Activated CD4-positive, alpha-beta T cell treated with anti-CD3 and anti-CD28 coated beads, Interleukin-2, amount 10 ng/mL, durations not matched to agents 24 days and 14 days (primary cell): ENCODE measurements at regions not wholly inside any gene's neighbourhood (a gene's known extent, or its start where the extent isn't known, plus 50 kb on each side); places are given as distances from the start of the nearest gene placed in this dataset.

Experiments
- DNase-seq: peaks from one replicate; pipeline ENCODE4 v3.0.0; 2022
- H3K27ac Mint-ChIP-seq: one replicate; pipeline ENCODE4 v1.8.0; 2022; ENCODE audit warnings: mild to moderate bottlenecking, mixed read lengths
- H3K27me3 Mint-ChIP-seq: one replicate; pipeline ENCODE4 v1.8.0; 2022; ENCODE audit warnings: mixed read lengths
- H3K36me3 Mint-ChIP-seq: one replicate; pipeline ENCODE4 v1.8.0; 2022; ENCODE audit warnings: low read depth, mild to moderate bottlenecking, mixed read lengths
- H3K4me1 Mint-ChIP-seq: one replicate; pipeline ENCODE4 v1.8.0; 2021; ENCODE audit warnings: mixed read lengths
- H3K4me3 Mint-ChIP-seq: one replicate; pipeline ENCODE4 v1.8.0; 2022; ENCODE audit warnings: mild to moderate bottlenecking, moderate library complexity, mixed read lengths
- H3K9me3 Mint-ChIP-seq: one replicate; pipeline ENCODE4 v1.8.0; 2021; ENCODE audit warnings: mixed read lengths
- intact Hi-C: fragments of 100-400 bp; cut with micrococcal nuclease; formaldehyde crosslinking; loops from one replicate; pipeline ENCODE4 v1.15.1; 2023

DNA sequence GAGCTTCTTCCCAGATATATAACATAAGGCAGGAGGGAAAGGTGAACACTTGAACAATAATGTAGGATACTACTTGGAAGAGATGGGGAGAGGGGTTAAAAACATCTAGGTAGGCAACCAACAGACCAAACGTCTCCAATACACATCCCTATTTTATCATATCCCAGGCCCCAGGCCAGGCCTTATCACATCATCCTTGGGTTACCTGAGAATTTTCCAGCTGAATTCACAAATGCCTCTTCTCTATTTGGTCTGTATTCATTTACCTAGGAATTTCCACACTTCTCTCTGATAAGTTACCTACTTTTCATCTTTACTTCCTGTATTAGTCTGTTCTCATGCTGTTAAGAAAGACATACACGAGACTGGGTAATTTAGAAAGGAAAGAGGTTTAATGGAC, 141.9 kb upstream of the C1orf21 start:
- intact Hi-C loops = no loop called here
- H3K27ac Mint-ChIP-seq = no peak overlapping the region
- H3K27me3 Mint-ChIP-seq = peaks cover 4% of the 10 kb centered on the region
- peaks cover 3% of the 10 kb centered on the region for H3K9me3 Mint-ChIP-seq
- H3K4me1 Mint-ChIP-seq = no peaks in the 10 kb centered on the region
- H3K4me3 Mint-ChIP-seq = no peak overlapping the region
- no peak for DNase-seq
- no peaks in the 10 kb centered on the region for H3K36me3 Mint-ChIP-seq

DNA sequence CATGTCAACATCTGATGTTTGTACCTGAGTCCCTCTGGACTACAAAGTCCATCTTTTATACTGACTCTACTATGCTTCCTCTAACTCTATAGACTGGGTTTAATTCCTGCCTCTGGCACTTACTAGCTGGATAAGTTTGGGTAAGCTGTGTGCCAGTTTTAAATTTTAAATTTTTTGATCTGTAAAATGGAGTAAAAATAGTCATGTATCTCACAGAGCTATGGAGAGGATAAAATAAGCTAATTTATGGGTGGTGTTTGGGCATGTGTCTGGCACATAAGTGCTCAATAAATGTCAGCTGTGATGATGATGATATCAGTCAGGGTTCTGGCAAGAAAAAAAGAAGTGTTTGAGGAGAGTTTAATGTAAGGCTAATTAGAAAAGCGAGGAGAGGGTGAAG, 139.2 kb upstream of the C1orf21 start:
- H3K27me3 Mint-ChIP-seq = peaks cover 4% of the 10 kb centered on the region
- H3K27ac Mint-ChIP-seq = no peak overlapping the region
- no peak overlapping the region for H3K4me3 Mint-ChIP-seq
- H3K9me3 Mint-ChIP-seq = no peaks in the 10 kb centered on the region
- no peaks in the 10 kb centered on the region for H3K4me1 Mint-ChIP-seq
- no peak for DNase-seq
- intact Hi-C loops = no loop called here
- no peaks in the 10 kb centered on the region for H3K36me3 Mint-ChIP-seq

DNA sequence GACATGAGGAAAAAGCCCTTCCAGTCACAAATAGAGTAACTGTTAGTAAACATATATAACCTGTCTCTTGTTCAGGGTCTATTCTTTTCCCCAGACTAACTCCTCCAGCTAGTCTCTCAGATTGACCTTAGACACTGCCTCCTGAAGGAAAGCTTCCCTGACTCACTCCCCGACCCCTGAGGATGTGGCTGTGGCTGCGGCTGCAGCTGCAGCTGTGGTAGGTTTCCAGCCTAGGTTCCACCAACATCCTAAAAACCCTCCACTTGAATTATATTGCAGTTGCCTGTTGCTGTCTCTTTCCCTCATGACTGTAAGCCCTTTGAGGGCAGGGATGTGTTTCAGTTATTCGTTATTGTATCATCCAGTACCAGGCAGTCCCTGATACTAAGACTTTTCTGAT, 132.9 kb upstream of the C1orf21 start:
- DNase-seq = no peak
- Mint-ChIP-seq H3K9me3 (peaks cover 5% of the 10 kb centered on the region), H3K27ac (no peak overlapping the region), H3K4me1 (no peaks in the 10 kb centered on the region), H3K36me3 (no peaks in the 10 kb centered on the region), H3K4me3 (no peak overlapping the region), H3K27me3 (no peaks in the 10 kb centered on the region)
- intact Hi-C loops = no loop called here

DNA sequence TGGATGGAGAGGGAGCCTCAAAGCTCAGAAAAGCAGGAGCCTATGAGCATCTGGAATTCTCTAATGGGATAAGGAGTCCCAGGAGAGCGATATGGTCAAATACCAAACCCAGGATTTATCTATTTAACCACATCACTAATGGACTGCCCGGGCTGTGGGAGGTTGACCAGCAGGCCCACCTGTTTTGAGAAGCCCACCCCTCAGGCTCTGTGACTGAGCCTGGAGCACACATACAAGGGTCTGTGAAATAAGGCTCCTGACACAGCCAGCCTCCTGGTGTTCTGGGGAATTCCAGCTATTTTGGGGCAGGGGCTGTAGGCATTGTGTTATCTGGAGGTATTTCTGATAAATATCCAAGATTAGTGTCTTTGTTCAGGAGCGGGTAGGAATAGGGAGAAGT, 132.0 kb upstream of the C1orf21 start:
- no peaks in the 10 kb centered on the region for H3K4me1 Mint-ChIP-seq
- H3K4me3 Mint-ChIP-seq = no peak overlapping the region
- H3K27ac Mint-ChIP-seq = no peak overlapping the region
- no peaks in the 10 kb centered on the region for H3K27me3 Mint-ChIP-seq
- intact Hi-C loops = no loop called here
- H3K36me3 Mint-ChIP-seq = no peaks in the 10 kb centered on the region
- H3K9me3 Mint-ChIP-seq = peaks cover 5% of the 10 kb centered on the region
- no peak for DNase-seq

DNA sequence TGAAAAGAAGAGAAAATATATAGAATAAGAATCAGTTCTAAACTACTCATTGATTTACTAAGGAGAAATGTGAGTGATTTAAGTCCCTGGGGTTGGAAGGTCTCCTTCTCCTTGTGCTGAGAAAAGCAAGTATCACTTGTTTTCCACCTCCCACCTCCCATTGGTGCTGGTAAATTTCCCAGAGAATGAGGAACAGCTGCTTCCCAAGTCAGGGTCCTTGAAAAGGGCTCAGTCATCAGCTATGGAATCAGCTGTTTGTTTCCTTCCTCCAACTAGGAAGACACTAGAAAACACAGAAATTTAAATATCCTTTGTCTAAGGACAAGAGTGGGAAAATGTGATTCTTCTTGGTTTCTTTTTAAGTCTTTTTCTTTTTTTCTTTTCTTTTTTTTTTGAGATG, 131.3 kb upstream of the C1orf21 start:
- Mint-ChIP-seq H3K9me3 (peaks cover 5% of the 10 kb centered on the region), H3K4me1 (no peaks in the 10 kb centered on the region), H3K27ac (no peak overlapping the region), H3K27me3 (no peaks in the 10 kb centered on the region), H3K4me3 (no peak overlapping the region), H3K36me3 (no peaks in the 10 kb centered on the region)
- intact Hi-C loops = no loop called here
- DNase-seq = no peak

DNA sequence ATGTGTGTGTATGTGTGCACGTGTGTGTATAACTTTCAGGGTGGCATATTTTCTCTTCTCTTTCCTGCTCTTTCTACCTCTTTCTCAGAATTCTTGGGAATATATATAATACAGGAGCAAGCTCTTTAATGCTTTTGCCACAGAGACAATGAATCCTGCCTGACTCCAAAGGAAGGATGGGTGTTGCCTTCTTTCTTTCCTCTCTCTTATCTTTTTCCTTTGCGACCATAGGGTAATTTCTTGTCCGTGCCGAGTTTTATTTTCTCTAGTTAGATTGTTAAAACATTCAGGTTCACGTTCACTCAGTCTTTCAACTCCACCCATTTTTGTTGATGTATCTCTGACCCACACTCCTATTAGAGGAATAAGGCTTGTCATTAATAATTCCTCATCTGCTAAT, 129.0 kb upstream of the C1orf21 start:
- H3K4me1 Mint-ChIP-seq = no peaks in the 10 kb centered on the region

DNA sequence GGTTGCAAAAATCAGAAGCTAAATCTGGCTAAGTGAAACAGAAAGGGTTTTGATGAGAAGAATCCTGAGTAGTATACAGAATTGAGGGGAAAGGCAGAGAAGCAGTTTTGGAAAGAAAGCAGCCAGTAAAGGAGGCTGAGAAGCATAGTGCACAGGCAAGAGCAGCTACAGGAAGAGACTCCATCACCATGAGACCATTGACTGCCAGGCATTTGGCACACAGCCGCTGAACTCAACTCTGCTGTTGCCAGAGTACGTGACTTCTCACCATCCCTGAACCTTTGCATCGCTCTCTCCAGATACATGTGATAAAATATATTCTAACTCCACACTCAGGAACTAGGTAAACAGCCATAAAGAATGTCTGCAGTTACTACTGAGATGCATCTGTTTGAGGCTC, 128.3 kb upstream of the C1orf21 start:
- peaks cover 7% of the 10 kb centered on the region for H3K27me3 Mint-ChIP-seq
- peaks cover 5% of the 10 kb centered on the region for H3K9me3 Mint-ChIP-seq
- intact Hi-C loops = no loop called here
- no peaks in the 10 kb centered on the region for H3K36me3 Mint-ChIP-seq
- no peak overlapping the region for H3K27ac Mint-ChIP-seq
- no peak for DNase-seq
- H3K4me1 Mint-ChIP-seq = no peaks in the 10 kb centered on the region
- H3K4me3 Mint-ChIP-seq = no peak overlapping the region

More for the DNA sequence above, 129.0 kb upstream of the C1orf21 start:
- Mint-ChIP-seq H3K4me3 (no peak overlapping the region), H3K27ac (no peak overlapping the region), H3K9me3 (peaks cover 5% of the 10 kb centered on the region), H3K36me3 (no peaks in the 10 kb centered on the region), H3K27me3 (peaks cover 7% of the 10 kb centered on the region)
- DNase-seq = no peak
- intact Hi-C loops = no loop called here

DNA sequence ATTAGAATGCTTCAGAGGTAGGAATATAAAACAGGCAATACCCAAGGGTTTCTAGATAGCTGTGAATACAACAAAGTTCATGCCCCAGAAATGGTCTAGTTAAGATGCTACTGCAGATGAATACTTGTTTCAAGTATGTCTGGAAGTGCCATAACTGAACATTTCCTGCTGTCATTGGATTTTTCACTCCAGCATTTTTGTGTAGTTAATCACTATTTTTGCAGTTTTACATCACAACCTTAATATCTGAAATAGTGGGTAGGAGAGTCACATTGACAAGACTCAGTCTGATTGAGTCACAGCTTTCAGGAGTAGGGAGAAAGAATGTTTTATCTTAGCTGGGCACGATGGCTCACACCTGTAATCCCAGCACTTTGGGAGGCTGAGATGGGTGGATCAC, 126.4 kb upstream of the C1orf21 start:
- intact Hi-C loops = no loop called here

DNA sequence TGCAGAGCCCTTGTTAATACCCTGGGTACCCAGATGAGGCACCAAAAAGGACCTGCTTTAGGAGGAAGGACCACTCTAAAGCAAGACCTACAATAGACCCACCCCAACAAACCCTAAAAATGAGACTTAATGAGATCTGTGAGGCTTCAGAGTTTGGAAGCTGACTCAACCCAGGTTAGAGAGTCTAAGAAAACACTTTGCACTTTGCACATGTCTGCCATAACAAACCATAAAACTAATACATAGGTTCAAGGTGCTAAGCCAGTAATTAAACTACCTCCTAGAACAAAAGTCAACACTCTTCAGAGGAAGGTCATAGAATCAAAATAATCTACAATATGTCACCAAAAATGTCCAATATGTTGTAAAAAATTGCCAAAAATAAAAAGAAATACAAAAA, 124.7 kb upstream of the C1orf21 start:
- Mint-ChIP-seq H3K27ac (no peak overlapping the region), H3K36me3 (no peaks in the 10 kb centered on the region), H3K27me3 (peaks cover 11% of the 10 kb centered on the region), H3K4me3 (no peak overlapping the region), H3K9me3 (no peaks in the 10 kb centered on the region), H3K4me1 (no peaks in the 10 kb centered on the region)
- no peak for DNase-seq
- intact Hi-C loops = no loop called here

More for the DNA sequence above, 126.4 kb upstream of the C1orf21 start:
- H3K27ac Mint-ChIP-seq = no peak overlapping the region
- no peaks in the 10 kb centered on the region for H3K4me1 Mint-ChIP-seq
- peaks cover 11% of the 10 kb centered on the region for H3K27me3 Mint-ChIP-seq
- no peak overlapping the region for H3K4me3 Mint-ChIP-seq
- H3K9me3 Mint-ChIP-seq = peaks cover 5% of the 10 kb centered on the region
- no peak for DNase-seq
- H3K36me3 Mint-ChIP-seq = no peaks in the 10 kb centered on the region

DNA sequence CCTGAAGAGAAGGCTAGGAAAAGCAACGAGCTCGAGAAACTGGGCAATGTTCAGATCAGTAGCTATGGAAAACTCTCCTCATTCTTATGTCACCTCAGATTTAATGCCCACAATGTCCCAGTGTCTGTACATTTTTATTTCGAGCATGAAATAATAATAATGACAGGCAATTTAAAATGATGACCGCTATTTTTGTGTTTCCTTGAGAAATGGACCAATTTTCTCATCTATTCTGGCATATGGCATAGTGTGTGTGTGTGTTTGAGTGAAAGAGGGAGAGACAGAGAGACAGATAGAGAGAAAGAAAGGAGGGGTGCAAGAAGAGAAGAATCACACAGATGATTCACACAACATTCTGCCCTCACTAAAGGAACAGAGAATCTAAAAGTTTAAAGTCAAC, 119.1 kb upstream of the C1orf21 start:
- Mint-ChIP-seq H3K27me3 (peaks cover 4% of the 10 kb centered on the region), H3K4me1 (no peaks in the 10 kb centered on the region), H3K4me3 (no peak overlapping the region), H3K27ac (no peak overlapping the region), H3K36me3 (no peaks in the 10 kb centered on the region), H3K9me3 (no peaks in the 10 kb centered on the region)
- intact Hi-C loops = no loop called here
- no peak for DNase-seq

DNA sequence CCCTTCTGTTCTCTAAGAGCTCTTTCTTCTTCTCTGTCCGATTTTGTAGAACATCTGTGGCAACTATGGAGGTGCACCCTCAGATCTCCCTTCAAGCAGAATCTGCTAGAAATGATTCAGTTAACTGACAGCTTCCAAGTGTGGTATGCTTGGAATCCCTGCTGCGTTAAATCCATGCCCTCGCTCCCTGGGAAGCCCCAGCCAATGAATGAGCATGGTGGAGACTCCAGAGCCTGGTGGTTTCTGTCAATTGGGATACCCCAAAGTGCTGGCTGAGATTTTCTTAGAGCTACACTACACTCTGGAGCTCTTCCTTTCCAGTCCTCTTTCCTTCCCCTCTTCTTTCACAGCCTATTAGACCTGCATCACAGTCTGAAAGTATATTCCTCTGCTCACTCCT, 116.3 kb upstream of the C1orf21 start:
- H3K9me3 Mint-ChIP-seq = no peaks in the 10 kb centered on the region
- H3K36me3 Mint-ChIP-seq = no peaks in the 10 kb centered on the region
- no peak overlapping the region for H3K27ac Mint-ChIP-seq
- no peaks in the 10 kb centered on the region for H3K4me1 Mint-ChIP-seq
- H3K27me3 Mint-ChIP-seq = no peaks in the 10 kb centered on the region
- intact Hi-C loops = no loop called here
- no peak overlapping the region for H3K4me3 Mint-ChIP-seq
- DNase-seq = no peak

DNA sequence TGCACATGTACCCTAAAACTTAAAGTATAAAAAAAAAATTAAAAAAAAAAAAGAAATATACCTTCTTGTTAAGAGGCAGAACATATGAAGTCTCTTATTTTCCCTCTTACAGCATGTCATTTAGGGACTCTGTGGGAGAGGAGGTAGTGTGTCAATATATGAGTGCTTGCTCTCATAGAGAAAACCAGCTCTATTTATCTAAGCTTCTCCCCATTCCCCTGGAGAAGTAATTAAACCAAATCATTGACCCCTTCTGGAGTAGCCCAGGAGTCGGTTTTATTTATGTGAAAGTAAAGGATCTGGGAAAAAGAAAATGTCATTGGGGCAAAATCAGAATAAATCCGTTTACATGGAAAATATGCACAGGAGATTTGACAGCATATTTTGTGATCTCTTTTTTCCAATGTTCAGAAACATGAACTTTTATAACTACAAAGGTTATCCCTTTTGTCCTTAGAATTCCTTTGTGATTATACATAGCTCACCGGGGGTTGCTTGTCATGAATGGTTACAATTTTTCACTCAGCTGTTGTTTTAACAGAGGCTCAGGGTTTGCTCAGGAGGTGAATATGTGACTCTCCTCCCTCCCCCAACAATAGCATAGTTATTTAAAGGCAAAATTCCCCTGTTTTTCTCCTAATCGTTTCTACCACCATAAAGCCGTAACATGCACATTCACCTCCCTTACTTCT, 114.5 kb upstream of the C1orf21 start:
- intact Hi-C loops = no loop called here
- Mint-ChIP-seq H3K36me3 (no peaks in the 10 kb centered on the region), H3K27me3 (no peaks in the 10 kb centered on the region), H3K9me3 (no peaks in the 10 kb centered on the region), H3K27ac (no peak overlapping the region), H3K4me3 (no peak overlapping the region), H3K4me1 (no peaks in the 10 kb centered on the region)
- no peak for DNase-seq

DNA sequence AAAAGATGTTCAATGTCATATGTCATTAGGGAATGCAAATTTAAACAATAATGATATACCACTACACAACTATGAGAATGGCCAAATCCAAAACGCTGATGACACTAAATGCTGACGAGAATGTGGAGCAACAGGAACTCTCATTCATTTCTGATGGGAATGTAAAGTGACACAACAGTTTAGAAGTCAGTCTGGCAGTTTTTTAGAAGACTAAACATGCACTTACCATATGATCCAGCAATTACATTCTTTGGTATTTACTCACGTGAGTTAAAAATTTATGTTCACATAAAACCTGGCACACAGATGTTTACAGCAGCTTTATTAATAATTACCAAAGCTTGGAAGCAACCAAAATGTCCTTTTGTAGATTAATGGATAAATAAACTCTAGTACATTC, 110.4 kb upstream of the C1orf21 start:
- Mint-ChIP-seq H3K36me3 (no peaks in the 10 kb centered on the region), H3K4me3 (no peak overlapping the region), H3K27me3 (peaks cover 3% of the 10 kb centered on the region), H3K9me3 (no peaks in the 10 kb centered on the region), H3K27ac (no peak overlapping the region), H3K4me1 (no peaks in the 10 kb centered on the region)
- DNase-seq = no peak
- intact Hi-C loops = no loop called here

DNA sequence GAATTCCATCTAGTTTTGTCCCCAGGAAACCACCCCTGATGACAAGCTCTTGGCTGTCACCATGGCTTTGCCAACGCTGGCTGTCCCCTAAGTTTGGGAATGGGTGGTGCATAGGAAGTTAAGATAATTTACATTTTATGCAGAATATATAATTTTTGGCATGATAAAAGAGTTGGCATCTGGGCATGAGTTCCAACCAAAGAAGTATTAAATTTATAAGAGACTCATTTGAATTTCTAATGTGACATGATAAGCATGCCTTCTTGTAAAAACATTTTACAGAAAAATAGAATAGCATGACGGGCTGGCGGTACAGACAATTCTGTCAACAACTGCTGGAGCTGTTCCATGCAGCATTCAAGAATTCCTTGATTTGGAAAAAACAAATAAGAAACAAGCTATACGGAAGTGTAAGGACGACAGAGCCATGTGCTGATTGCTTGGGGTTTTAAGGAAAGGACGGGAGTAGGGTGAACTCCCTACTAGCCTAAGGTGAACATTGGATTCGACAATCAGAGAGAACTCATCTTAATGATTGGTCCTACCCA, 106.8 kb upstream of the C1orf21 start:
- H3K27me3 Mint-ChIP-seq = peaks cover 3% of the 10 kb centered on the region
- H3K27ac Mint-ChIP-seq = no peak overlapping the region

DNA sequence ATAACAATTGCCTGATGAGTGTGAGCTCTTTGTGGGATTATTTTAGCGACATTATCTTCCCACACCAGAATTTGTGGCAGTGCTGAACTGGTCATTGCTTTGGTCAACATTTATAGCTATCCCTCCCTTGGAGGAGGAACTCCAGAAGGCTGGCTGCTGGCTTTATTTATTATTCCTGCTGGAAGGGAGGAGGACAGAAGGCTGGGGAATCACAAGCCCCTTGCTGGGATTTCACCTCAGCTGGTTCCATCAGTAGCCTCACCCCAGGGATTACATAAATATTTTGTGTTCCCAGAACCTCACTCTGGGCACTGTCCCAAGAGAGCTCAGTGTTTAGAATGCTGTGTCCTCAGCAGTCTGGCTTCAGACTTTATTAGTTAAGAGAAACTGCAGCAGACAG, 102.8 kb upstream of the C1orf21 start:
- H3K27ac Mint-ChIP-seq = no peak overlapping the region
- H3K36me3 Mint-ChIP-seq = no peaks in the 10 kb centered on the region
- H3K27me3 Mint-ChIP-seq = no peaks in the 10 kb centered on the region
- H3K4me1 Mint-ChIP-seq = no peaks in the 10 kb centered on the region
- H3K9me3 Mint-ChIP-seq = no peaks in the 10 kb centered on the region
- DNase-seq = no peak
- intact Hi-C loops = no loop called here
- H3K4me3 Mint-ChIP-seq = no peak overlapping the region

More for the DNA sequence above, 106.8 kb upstream of the C1orf21 start:
- Mint-ChIP-seq H3K36me3 (no peaks in the 10 kb centered on the region), H3K4me1 (no peaks in the 10 kb centered on the region), H3K9me3 (no peaks in the 10 kb centered on the region), H3K4me3 (no peak overlapping the region)
- intact Hi-C loops = no loop called here
- no peak for DNase-seq
